SK-N-SH treated with all-trans-retinoic acid at 6 μM for 48 hours (cell line): ENCODE measurements at regions not wholly inside any gene's neighbourhood (a gene's known extent, or its start where the extent isn't known, plus 50 kb on each side); places are given as distances from the start of the nearest gene placed in this dataset.

Experiments used
- ATAC-seq: fragments of 200-7000 bp; cut with Tn5 transposase; 3 replicates; pipeline ENCODE4 v1.9.1; 2020; ENCODE audit warnings: mild to moderate bottlenecking, moderate library complexity
- ARNTL ChIP-seq: fragments of 450-650 bp; formaldehyde crosslinking; IDR thresholded peaks from 2 replicates; pipeline ENCODE4 v1.5.0; 2020; ENCODE audit warnings: low read depth, mild to moderate bottlenecking, moderate library complexity, borderline replicate concordance
- BACH2 ChIP-seq: fragments of 250-450 bp; sonication (Bioruptor Pico); IDR thresholded peaks from 2 replicates; pipeline ENCODE4 v1.9.0; 2021; ENCODE audit warnings: mild to moderate bottlenecking, borderline replicate concordance
- CREB5 ChIP-seq: fragments of 250-450 bp; sonication (Bioruptor Pico); IDR thresholded peaks from 2 replicates; pipeline ENCODE4 v1.5.1; 2020; ENCODE audit warnings: low read depth, mild to moderate bottlenecking, moderate library complexity
- CSDC2 ChIP-seq: fragments of 250-450 bp; sonication (Bioruptor Pico); IDR thresholded peaks from 2 replicates; pipeline ENCODE4 v1.5.0; 2020; ENCODE audit warnings: mild to moderate bottlenecking, moderate library complexity
- CSRNP3 ChIP-seq: fragments of 250-450 bp; sonication (Bioruptor Pico); IDR thresholded peaks from 2 replicates; pipeline ENCODE4 v1.5.1; 2021; ENCODE audit warnings: mild to moderate bottlenecking, moderate library complexity
- ESRRG ChIP-seq: fragments of 250-450 bp; sonication (Bioruptor Pico); IDR thresholded peaks from 2 replicates; pipeline ENCODE4 v1.6.1; 2021; ENCODE audit warnings: mild to moderate bottlenecking
- GLIS3 ChIP-seq: fragments of 250-450 bp; sonication (Bioruptor Pico); IDR thresholded peaks from 2 replicates; pipeline ENCODE4 v1.5.0; 2020; ENCODE audit warnings: mild to moderate bottlenecking, moderate library complexity
- ISL1 ChIP-seq: fragments of 250-450 bp; sonication (Bioruptor Pico); IDR thresholded peaks from 2 replicates; pipeline ENCODE4 v2.1.2; 2022; ENCODE audit warnings: mild to moderate bottlenecking, moderate library complexity
- OSR1 ChIP-seq: fragments of 250-450 bp; sonication (Bioruptor Pico); IDR thresholded peaks from 2 replicates; pipeline ENCODE4 v1.8.0; 2022; ENCODE audit warnings: moderate library complexity, mild to moderate bottlenecking, inconsistent platforms
- PATZ1 ChIP-seq: fragments of 250-450 bp; sonication (Bioruptor Pico); IDR thresholded peaks from 2 replicates; pipeline ENCODE4 v1.8.0; 2020; ENCODE audit warnings: mild to moderate bottlenecking, moderate library complexity, borderline replicate concordance
- POU6F1 ChIP-seq: fragments of 250-450 bp; sonication (Bioruptor Pico); IDR thresholded peaks from 2 replicates; pipeline ENCODE4 v1.8.0; 2021; ENCODE audit warnings: low read depth, mild to moderate bottlenecking, moderate library complexity, borderline replicate concordance
- PPARA ChIP-seq: fragments of 250-450 bp; sonication (Bioruptor Pico); IDR thresholded peaks from 2 replicates; pipeline ENCODE4 v1.5.0; 2020; ENCODE audit warnings: mild to moderate bottlenecking, borderline replicate concordance
- RARB ChIP-seq: fragments of 250-450 bp; sonication (Bioruptor Pico); IDR thresholded peaks from 2 replicates; pipeline ENCODE4 v1.8.0; 2021; ENCODE audit warnings: mild to moderate bottlenecking, moderate library complexity
- SNAI2 ChIP-seq: fragments of 250-450 bp; sonication (Bioruptor Pico); IDR thresholded peaks from 2 replicates; pipeline ENCODE4 v1.5.0; 2020; ENCODE audit warnings: mild to moderate bottlenecking, moderate library complexity
- TCF4 ChIP-seq: fragments of 250-450 bp; sonication (Bioruptor Pico); IDR thresholded peaks from 2 replicates; pipeline ENCODE4 v1.8.0; 2021; ENCODE audit warnings: mild to moderate bottlenecking, moderate library complexity, borderline replicate concordance
- TOX ChIP-seq: fragments of 250-450 bp; sonication (Bioruptor Pico); IDR thresholded peaks from 2 replicates; pipeline ENCODE4 v1.8.0; 2021; ENCODE audit warnings: mild to moderate bottlenecking, moderate library complexity, borderline replicate concordance
- TSHZ2 ChIP-seq: fragments of 250-450 bp; sonication (Bioruptor Pico); IDR thresholded peaks from 2 replicates; pipeline ENCODE4 v1.5.0; 2020; ENCODE audit warnings: mild to moderate bottlenecking, moderate library complexity
- ZC3H10 ChIP-seq: fragments of 250-450 bp; sonication (Bioruptor Pico); IDR thresholded peaks from 2 replicates; pipeline ENCODE4 v1.5.1; 2021; ENCODE audit warnings: mild to moderate bottlenecking, moderate library complexity
- ZFP3 ChIP-seq: fragments of 250-450 bp; sonication (Bioruptor Pico); IDR thresholded peaks from 2 replicates; pipeline ENCODE4 v1.5.0; 2020; ENCODE audit warnings: mild to moderate bottlenecking, moderate library complexity
- ZFP30 ChIP-seq: fragments of 450-650 bp; formaldehyde crosslinking; IDR thresholded peaks from 2 replicates; pipeline ENCODE4 v1.5.0; 2022; ENCODE audit warnings: mild to moderate bottlenecking, moderate library complexity
- ZNF565 ChIP-seq: fragments of 450-650 bp; formaldehyde crosslinking; conservative IDR thresholded peaks from 2 replicates; pipeline ENCODE4 v1.5.0; 2020; ENCODE audit warnings: low read depth, mild to moderate bottlenecking, moderate library complexity
- ZNF70 ChIP-seq: fragments of 450-650 bp; formaldehyde crosslinking; IDR thresholded peaks from 2 replicates; pipeline ENCODE4 v1.5.0; 2020; ENCODE audit warnings: mild to moderate bottlenecking, moderate library complexity
- ZNF8 ChIP-seq: fragments of 450-650 bp; formaldehyde crosslinking; IDR thresholded peaks from 2 replicates; pipeline ENCODE4 v1.5.0; 2020; ENCODE audit warnings: mild to moderate bottlenecking, moderate library complexity

GRCh38 chr17:13359774-13360173 is 242.0 kb downstream of the HS3ST3A1 start:
- TF ChIP-seq SNAI2 (CRISPR knock-in tag) (no peak), CSDC2 (CRISPR knock-in tag) (no peak), TOX (CRISPR knock-in tag) (peak; percentile 13; the same call in 1 of the 2 replicates), RARB (CRISPR knock-in tag) (no peak), ISL1 (CRISPR knock-in tag) (peak; percentile 27; the same call in 1 of the 2 replicates), TSHZ2 (CRISPR knock-in tag) (peak; percentile 19; the same call in 1 of the 2 replicates)
- TF ChIP-seq, all 23 proteins: peak for 3
- peak; percentile 79 for ATAC-seq

- no peak for ATAC-seq
- TF ChIP-seq ZNF70 (no peak), ISL1 (CRISPR knock-in tag) (peak; percentile 56; the same call in 1 of the 2 replicates), TOX (CRISPR knock-in tag) (no peak), RARB (CRISPR knock-in tag) (no peak)
Observed at GRCh38 chr17:13355054-13355453, 246.7 kb downstream of the HS3ST3A1 start.

GRCh38 chr17:13353590-13353989 is 248.1 kb downstream of the HS3ST3A1 start:
- peak; percentile 92 for ATAC-seq
- TF ChIP-seq OSR1 (CRISPR knock-in tag) (no peak), POU6F1 (no peak; the same call in 1 of the 2 replicates), TCF4 (CRISPR knock-in tag) (no peak; the same call in 1 of the 2 replicates), ZFP30 (no peak), SNAI2 (CRISPR knock-in tag) (no peak), CSDC2 (CRISPR knock-in tag) (0 out of 2 replicates have a peak, but pooled peaks have one; percentile 70), ZC3H10 (CRISPR knock-in tag) (peak; percentile 45; the same call in 1 of the 2 replicates), GLIS3 (no peak), PPARA (CRISPR knock-in tag) (no peak), ARNTL (CRISPR knock-in tag) (no peak), ISL1 (CRISPR knock-in tag) (peak; percentile 85), TSHZ2 (CRISPR knock-in tag) (peak; percentile 70), TOX (CRISPR knock-in tag) (peak; percentile 51; the same call in 1 of the 2 replicates), ZFP3 (CRISPR knock-in tag) (peak; percentile 69; the same call in 1 of the 2 replicates), ZNF8 (no peak), ESRRG (CRISPR knock-in tag) (no peak), CREB5 (CRISPR knock-in tag) (no peak), CSRNP3 (no peak), ZNF70 (no peak), RARB (CRISPR knock-in tag) (no peak), ZNF565 (no peak), PATZ1 (CRISPR knock-in tag) (peak; percentile 77; the same call in 1 of the 2 replicates), BACH2 (CRISPR knock-in tag) (no peak)
- TF ChIP-seq, all 23 proteins: peak for 7
